ENCODE measurements at regions not wholly inside any gene's neighbourhood (a gene's known extent, or its start where the extent isn't known, plus 50 kb on each side); places are given as distances from the start of the nearest gene placed in this dataset.

DNA sequence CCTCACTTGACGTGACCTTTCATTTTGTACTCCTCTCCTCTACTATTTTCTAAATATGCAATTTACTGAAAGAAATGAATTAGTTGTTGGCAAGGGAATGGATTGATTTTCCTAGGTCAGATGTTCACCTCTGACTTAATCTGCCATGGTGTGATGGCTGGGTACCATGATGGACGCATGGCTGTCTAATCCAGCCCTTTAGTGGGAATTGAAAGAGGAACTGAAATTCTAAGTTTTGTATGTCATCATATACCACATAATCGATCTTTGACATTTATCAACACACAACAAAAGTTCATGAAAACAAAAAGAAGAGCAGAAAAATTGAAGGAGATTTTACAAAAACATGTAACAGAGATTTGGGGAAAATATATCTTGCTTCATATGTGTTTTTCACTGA, 331.3 kb upstream of the SNX7 start:
- no peak for DNase-seq (ENCODE audit: low read depth)

DNA sequence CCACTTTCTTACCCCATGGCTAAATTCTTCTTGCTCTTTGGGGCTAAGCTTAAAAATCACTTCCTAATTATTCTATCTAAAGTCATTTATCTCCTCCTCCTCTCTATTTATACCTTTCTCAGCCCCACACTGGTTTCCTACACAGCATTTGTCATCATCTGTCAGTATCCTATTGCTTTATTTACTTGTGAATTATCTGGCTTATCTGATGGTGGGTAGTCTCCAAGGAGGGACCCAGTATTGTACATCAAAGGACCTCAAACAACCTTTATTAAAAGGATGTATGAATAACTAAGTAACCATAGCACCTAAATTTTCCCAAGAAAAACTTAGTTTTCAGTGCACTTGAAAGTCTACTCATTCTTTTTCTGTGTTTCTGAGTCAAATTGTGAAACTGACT, 332.7 kb upstream of the SNX7 start:
- no peak for DNase-seq (ENCODE audit: low read depth)

DNA sequence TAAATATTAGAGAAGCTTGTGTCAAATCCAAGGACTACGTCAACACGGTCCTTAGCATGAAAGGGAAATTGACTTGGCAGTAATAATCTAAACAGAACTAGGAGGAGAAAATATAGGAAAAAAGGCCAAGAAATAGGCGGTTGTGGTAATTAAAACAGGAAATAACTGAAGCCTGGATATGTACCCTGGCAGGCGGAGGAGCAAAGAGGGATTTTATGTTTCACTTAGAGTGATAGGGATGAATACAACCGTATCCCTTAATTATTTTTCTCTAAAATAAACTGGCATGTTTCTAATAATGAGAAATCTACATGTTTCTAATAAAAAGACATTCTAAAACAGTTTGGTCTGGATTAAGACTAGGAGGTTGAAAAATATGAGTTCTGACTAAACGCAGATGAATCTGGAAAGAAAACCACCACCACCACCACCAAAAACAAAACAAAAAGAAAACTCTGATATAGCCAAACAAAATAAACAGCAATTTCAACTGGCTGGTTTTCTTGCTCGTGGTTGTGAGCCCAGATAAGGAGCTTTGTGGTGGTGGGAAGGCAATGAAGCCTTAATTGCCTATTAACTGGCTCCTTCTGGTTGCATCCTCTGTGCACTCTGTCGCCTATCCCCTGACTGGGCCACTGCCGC, 334.2 kb upstream of the SNX7 start:
- no peak for DNase-seq (ENCODE audit: low read depth)

DNA sequence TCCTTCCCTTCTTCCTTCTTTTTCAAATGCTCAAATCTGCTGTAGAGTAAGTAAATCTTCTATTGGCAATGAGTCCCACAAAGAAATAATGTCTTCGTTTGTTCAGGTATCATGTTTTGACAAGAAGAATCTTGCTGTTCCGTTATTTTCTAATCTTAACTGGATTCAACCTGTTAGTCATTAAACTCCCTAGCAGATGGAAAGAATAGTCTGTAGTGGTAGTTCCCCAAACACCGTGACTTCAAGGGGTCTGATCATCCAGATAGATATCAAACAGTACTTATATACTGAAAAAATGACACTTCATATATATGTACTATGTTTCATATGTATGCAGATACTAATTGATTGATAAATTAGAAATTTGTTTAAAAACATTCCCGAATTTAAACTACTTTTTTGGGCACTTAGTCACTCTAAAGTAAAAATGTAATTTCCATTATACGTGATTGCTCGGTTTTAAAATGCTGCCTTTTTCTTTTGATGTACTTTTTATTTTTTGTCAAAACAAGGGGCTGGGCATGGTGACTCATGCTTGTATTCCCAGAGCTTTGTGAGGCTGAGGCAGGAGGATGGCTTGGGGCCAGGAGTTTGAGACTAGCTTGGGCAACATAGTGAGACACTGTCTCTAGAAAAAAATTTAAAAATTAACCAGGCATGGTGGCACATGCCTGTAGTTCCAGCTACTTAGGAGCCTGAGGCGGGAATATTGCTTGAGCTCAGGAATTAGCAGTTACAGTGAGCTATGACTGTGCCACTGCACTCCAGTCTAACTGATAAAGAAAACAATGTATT, 335.7 kb upstream of the SNX7 start:
- no peak for DNase-seq (ENCODE audit: low read depth)

DNA sequence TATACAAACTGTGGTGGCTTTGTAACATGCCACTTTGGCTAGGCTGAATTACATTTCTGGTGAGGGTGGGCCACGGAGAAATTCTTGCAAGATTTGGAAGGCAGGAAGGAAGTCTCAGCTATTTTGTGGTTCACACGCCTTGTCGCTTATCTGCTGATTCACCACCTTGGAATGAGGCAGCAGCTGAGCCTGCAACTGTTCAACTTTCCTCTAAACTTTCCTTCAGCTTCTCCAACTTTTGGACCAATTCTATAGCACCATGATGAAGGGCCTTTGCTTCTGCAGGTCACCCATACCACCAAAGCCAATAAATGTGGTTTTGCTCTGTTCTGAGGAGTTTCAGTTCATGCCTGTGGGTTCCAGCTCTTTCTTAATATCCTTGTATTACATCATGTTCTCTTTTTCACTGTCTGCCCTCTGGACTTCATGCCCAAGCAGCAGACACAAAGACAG, 337.6 kb upstream of the SNX7 start:
- DNase-seq (ENCODE audit: low read depth) = no peak

DNA sequence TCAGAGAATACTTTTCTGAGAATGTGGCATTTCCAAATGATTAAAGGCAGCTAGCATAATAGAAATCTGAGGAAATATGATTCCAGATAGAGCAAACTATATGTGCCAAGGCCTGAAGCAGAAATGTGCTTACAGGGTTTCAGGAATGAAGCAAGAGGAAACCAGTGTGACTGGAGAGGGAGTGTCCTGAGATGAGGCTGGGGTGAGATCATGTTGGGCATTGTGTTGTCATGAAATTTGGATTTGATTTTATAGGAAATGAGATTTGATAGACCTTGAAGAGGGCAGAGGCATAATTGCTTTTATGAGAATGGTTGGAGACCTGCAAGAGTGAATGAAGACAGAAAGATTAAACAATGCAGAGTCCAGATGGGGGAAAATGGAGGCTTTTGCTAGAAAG, 338.1 kb upstream of the SNX7 start:
- DNase-seq (ENCODE audit: low read depth) = no peak

DNA sequence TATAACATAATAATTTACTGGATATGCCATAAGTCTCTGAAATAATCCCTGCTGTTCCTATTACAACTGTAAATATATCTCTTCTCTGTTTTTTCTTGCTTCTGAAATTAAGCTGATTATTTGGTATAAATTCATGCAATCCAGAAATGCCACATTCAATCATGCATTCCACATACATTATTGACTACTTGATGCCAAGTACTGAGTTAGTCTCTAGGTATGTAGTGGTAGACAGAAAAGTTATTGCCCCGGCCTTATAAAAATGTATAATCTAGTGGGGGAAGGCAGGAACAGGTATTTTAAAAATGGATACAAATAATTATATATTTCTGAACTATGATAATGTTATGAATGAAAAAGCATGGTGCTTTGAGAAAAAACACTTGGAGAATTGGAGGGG, 338.6 kb upstream of the SNX7 start:
- DNase-seq (ENCODE audit: low read depth) = no peak

DNA sequence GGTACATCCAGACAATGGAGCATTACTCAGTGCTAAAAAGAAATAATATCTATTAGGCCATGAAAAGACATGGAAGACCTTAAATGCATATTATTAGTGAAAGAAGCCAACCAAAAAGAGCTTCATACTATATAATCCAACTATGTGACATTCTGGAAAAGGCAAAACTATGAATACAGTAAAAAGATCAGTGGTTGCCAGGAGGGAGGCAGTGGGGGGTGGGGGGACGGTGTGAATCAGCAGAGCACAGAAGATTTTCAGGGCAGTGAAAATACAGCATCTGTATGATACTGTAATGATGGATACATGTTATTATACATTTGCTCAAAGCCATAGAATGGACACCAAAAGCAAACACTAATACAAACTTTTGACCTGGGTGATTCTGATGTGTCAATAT, 339.4 kb upstream of the SNX7 start:
- DNase-seq (ENCODE audit: low read depth) = no peak

DNA sequence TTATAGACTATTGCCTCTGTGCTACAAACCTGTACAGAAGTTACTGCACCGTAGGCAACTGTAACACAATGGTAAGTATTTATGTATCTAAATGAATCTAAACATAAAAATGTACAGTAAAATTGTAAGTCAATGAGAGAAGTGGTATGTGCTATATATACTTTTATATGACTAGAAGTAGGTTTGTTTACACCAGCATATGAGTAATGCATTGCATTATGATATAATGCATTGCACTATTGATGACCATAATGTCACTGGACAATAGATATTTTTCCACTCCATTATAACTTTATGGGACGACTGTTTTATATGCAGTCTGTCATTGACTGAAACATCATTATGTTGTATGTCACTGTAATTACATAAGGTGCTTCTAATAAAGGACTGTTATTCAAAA, 340.3 kb upstream of the SNX7 start:
- no peak for DNase-seq (ENCODE audit: low read depth)

DNA sequence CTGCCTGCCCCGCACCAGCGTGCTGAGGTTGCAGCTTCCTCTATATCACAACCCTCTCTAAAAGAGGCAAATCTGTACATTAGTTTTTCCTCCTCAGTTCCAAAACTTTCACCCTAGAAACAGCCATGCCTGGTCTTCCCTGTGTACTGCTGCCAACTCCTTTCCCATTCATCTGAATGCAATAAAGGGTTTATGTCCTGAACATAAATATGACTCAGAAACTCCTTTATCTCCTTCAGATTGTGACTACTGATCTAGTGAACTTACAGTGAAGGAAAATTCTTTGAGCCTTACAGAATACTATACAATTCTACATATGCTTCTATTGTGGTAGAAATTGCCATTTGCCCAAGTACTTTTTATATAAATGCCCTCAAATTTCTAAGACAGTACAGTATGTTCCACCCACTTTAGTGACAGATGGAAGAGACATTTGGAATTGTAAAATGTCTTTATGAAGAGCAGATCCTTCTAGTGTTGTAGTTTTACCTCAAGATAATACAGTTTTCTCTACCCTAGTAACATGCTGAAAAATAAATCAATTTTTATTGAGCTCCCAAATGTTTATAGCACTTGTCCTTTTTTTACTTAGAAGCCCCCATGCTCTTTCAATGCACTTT, 345.1 kb upstream of the SNX7 start:
- no peak for DNase-seq (ENCODE audit: low read depth)

DNA sequence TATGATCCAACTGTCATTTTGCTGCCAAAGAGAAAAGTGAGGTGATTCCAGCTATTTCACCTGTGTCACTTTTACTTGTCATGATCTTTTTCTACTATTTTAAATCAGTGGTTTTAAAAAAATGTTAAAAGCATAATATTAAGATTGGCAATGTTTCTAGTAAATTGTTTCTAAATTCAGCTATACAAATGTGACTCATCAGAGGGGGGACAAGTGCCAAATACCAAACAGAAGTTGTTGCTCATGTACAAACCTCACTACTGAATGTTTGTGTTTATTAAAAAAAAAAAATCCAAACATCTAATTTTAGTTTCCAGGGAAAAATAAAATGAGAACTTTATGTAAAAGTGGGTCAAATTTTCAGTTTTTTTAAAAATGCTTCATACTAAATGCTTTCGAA, 346.2 kb upstream of the SNX7 start:
- DNase-seq (ENCODE audit: low read depth) = no peak

DNA sequence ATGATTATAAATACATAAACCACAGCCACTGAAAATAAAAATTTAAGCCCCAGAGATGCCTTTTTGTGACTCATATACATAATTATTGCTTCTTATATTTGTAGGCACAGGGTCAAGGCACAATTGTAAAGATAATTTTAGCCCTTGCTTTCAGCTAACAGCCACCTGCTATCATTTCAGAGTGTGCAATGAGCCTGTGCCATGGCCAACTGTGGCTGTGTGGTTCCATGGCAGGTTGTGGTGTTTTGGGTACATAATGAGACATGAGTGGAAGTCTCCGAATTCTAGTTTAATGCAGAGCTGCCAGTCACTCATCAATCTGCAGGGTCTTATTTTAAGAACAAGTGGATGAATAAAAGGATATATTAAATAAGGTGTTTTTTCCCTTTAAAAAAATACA, 346.9 kb upstream of the SNX7 start:
- no peak for DNase-seq (ENCODE audit: low read depth)

DNA sequence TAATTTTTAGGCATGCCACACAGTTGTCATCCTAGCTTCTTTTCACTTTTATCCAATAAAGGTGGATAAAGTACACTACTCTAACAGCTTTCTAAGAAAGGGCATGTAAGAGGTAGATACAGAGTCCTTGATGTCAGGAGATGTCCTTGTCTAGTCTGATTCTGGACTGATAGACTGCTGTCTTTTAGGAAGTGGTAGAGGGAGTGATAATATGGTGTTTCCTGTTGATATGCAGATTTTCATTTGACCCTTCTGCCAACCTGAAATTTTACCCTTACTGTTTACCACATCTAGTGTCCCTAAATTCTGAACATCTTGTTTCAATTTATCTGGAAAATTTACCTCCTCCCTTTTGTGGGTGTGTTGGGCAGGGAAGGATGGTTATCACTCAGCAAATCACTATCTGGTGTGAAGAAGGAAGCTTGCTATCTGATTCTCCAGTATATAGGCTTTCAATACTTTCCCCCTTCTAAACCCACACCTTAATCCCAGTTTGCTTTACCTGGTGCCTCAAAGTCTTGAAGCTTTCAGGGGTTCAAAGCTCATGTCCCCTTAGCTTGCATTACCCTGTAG, 354.9 kb upstream of the SNX7 start:
- DNase-seq (ENCODE audit: low read depth) = no peak

DNA sequence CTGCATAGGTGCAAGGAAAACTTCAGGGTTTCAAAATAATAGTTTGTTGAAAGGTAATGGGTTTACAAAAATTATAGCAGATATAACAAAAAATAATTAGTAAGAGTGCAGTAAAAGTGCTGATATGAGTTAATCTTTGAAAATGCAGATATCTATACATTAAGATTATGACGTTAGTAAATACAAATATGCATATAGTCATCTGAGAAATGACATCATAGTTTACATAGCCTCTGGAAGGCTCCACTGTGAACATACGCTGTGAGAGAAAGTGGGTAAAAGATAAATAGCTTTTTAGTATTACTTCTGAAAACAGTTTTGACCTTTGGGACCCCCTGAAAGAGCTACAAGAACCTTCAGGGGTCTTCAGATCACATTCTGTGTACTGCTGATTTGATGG, 356.2 kb upstream of the SNX7 start:
- DNase-seq (ENCODE audit: low read depth) = no peak

DNA sequence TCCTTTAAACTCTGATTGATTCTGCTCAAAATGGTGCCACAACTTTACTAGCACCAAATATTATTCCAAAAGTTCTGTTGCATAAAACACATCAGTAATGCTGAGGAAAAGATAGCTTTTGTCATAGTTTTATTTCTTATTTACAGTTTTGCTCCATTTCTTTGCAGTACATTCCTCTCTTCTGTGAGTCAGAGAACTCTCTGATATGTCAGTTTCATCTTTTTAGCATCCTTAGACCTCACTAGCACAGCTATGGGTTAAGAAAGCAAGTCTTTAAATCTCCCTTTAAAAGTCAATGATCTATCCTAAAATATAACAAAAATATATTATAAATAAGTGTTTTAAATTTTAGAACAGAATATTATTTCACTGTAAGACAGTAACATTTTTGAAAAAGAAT, 356.6 kb upstream of the SNX7 start:
- no peak for DNase-seq (ENCODE audit: low read depth)

DNA sequence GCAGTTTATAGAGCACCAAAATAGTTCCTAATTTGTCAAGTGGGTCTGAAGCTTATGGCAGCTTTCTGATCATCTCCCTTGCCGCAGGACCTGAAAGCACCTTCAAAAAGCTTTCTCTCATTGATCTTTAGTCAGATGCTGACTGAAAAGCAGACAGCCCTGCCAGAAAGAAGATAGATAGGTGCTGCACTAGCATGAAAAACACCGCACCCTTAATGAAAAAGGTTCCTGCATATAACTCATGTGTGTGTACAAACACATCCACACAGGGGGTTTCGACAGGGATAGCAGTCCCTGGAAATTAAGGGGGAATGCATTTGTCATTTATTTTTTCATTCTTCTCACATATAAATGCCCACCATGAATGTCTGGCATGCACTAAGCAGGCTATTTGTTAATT, 361.7 kb upstream of the SNX7 start:
- DNase-seq (ENCODE audit: low read depth) = no peak

DNA sequence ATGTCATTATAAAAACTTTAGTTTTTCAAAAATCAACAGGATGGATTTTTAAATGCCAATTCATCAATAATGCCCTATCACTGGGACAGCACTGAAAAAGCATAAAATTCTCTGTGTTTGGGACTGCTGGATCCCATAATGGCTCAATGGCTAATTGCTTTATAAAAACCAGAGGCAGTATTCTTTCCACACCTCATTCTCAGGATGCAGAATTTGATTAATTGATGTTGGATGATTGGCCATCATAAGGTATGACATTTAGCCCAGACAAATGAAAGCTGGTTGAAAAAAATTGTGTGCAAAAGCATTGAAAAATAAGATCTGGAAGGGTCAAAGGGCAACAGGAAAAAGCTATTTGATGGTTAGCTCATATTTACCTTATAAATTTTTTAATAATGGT, 362.2 kb upstream of the SNX7 start:
- DNase-seq (ENCODE audit: low read depth) = no peak

DNA sequence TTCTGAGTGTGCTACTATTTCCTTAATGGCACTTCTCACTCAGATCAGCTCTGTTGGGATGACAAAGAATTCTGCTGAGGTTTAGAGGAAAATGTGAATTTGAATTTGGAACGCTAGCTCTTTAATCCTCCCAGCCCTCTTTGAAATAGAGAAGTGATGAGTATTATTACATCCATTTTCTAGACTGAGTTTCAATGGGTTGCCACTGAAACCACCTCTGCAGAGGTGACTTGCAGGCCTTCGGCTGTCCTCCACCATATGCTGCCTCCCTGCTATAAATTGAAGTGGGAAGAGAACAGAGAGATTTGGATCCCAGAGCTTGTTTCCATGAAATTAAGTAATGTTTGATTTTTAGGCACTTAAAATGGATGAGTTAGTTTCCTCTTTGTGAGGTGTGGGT, 363.2 kb upstream of the SNX7 start:
- DNase-seq (ENCODE audit: low read depth) = no peak

DNA sequence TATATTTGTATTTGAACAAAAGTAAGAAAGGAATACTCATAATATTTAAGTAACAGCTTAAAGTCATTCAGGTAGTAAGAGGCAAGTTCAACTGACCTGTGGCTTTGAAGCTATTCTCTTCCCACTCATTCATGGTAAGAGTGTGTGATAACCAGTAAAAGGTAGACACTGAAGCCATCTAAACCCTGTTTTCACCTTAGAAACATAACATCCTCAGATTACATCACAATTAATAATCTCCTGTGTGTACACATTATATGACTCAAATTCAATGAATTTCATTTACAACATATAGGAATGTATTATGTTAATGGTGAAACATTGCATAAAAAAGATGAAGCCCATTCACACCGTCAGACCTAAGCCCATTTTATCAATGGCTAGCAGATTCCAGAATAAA, 364.8 kb upstream of the SNX7 start:
- DNase-seq (ENCODE audit: low read depth) = no peak

DNA sequence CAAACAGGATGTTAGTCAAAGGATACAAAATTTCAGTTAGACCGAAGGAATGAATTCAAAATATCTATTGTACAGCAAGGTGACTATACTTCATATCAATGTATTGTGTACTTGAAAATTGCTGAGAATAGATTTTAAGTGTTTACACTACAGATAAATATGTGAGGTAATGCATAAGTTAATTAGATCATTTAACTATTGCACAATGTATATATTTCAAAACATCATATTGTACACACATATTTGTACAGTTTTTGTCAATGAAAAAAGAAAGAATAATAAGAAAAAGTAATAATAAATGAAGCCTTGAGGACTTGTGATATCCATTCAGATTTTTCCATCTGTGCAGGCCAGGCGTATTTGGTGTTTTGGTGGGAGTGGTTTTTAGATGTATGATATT, 367.4 kb upstream of the SNX7 start:
- DNase-seq (ENCODE audit: low read depth) = no peak

DNA sequence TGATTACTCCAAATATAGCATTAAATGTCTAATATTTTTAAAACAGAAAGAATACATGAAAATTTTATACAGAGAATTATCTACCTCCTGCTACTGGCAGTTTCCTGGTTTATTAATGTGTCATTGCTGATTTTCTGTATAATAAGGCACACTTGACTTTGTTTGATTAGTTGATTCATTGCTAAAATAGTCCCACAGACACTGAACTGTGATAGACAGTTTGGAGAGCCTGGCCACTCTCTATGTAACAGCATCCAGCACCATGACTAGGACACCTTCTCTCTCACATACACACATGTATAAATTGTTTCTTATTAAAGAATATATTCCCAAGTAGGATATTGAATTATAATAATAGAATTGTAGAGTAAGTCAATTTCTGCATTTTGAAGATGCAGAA, 368.5 kb upstream of the SNX7 start:
- DNase-seq (ENCODE audit: low read depth) = no peak

DNA sequence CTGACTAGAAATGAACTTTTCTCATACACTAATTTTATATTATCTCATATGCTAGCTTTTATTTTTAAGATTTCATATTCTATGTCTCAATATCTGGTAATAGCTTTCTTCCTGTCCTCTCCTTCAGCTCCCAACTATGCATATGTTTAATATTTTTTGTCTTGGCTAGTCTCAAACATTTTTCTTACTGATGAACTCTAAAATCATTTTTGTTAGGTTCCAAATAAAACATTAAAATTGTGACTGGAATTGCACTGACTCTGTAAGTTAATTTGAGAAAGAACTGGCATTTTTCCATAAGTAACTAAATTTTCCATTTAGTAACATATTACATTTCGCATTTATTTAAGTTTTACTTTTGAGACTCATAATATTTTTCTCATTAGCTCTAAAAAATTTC, 368.5 kb upstream of the DPYD start:
- DNase-seq (ENCODE audit: low read depth) = no peak

DNA sequence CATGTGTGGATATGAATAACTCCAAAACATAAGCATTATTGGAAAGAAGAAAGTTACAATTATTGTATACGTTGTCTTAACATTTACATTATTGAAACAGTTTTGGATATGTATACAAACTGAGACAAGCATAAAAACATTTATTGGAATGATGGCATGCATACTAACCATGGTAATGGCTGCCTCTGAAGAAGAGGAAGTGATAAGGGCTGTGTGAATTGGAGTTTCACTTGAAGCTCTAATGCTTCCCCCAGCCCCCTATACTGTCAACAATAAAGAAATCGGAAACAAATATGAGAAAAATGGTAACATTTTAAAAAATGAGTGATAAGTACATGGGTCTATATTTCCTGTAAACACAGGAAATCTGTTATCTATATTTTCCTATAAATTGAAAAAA, 367.7 kb upstream of the DPYD start:
- DNase-seq (ENCODE audit: low read depth) = no peak
